Esophagus squamous epithelium (tissue), 4 donors: ENCODE measurements at regions not wholly inside any gene's neighbourhood (a gene's known extent, or its start where the extent isn't known, plus 50 kb on each side); places are given as distances from the start of the nearest gene placed in this dataset.

ENCODE experiments used
- CTCF ChIP-seq, 6 experiments: fragments of 450-650 bp in 4 of 6; fragments of 200-600 bp in 2 of 6; sonication (generic) in 2 of 6; IDR thresholded peaks; one replicate each; pipeline ENCODE4 v1.5.1; 2016 to 2019; ENCODE audit warnings: antibody characterized with exemption in 6 of 6, mild to moderate bottlenecking in 4 of 6, moderate library complexity in 4 of 6
- POLR2A ChIP-seq, 4 donors: fragments of 450-650 bp; IDR thresholded peaks; one replicate each; pipeline ENCODE4 v1.6.1; 2017; ENCODE audit warnings: antibody characterized with exemption in 4 of 4, mild to moderate bottlenecking in 4 of 4, moderate library complexity in 3 of 4

- TF ChIP-seq CTCF (IDR thresholded peaks at IDR 0.05) (no peak), POLR2A (IDR thresholded peaks at IDR 0.05) (no peak)
Measured at GRCh38 chr16:26595199-26595598, 471.5 kb upstream of the C16orf82 start.
